GM21447 (cell line): ENCODE measurements at regions not wholly inside any gene's neighbourhood (a gene's known extent, or its start where the extent isn't known, plus 50 kb on each side); places are given as distances from the start of the nearest gene placed in this dataset.

Experiments
- ATAC-seq: cut with Tn5 transposase; IDR thresholded peaks from one replicate; pipeline ENCODE4 v1.9.1; 2021; ENCODE audit not compliant: unreplicated experiment

GRCh38 chr14:85102591-85102990, 427.4 kb upstream of the FLRT2 start:
- no peak for ATAC-seq

GRCh38 chr14:85106506-85106905, 423.4 kb upstream of the FLRT2 start:
- no peak for ATAC-seq

GRCh38 chr14:85112762-85113161, 417.2 kb upstream of the FLRT2 start:
- no peak for ATAC-seq

- ATAC-seq = no peak
Measured at GRCh38 chr14:85115921-85116320, 414.0 kb upstream of the FLRT2 start.

- no peak for ATAC-seq
Measured at GRCh38 chr14:85118274-85118673, 411.7 kb upstream of the FLRT2 start.

- ATAC-seq = no peak
Measured at GRCh38 chr14:85122690-85123089, 407.3 kb upstream of the FLRT2 start.

GRCh38 chr14:85123755-85124154, 406.2 kb upstream of the FLRT2 start:
- ATAC-seq = no peak

- no peak for ATAC-seq
Measured at GRCh38 chr14:85124631-85125290, 405.2 kb upstream of the FLRT2 start.

GRCh38 chr14:85125291-85125670, 404.7 kb upstream of the FLRT2 start:
- ATAC-seq = no peak

- ATAC-seq = no peak
Measured at GRCh38 chr14:85129921-85130320, 400.0 kb upstream of the FLRT2 start.

GRCh38 chr14:85131226-85131922, 398.6 kb upstream of the FLRT2 start:
- ATAC-seq = no peak

GRCh38 chr14:85142982-85143381, 387.0 kb upstream of the FLRT2 start:
- no peak for ATAC-seq

GRCh38 chr14:85146779-85147178, 383.2 kb upstream of the FLRT2 start:
- no peak for ATAC-seq

- no peak for ATAC-seq
Measured at GRCh38 chr14:85150166-85150565, 379.8 kb upstream of the FLRT2 start.

GRCh38 chr14:85154714-85155113, 375.2 kb upstream of the FLRT2 start:
- no peak for ATAC-seq

- ATAC-seq = no peak
Measured at GRCh38 chr14:85156319-85156718, 373.6 kb upstream of the FLRT2 start.

- no peak for ATAC-seq
Measured at GRCh38 chr14:85159726-85160125, 370.2 kb upstream of the FLRT2 start.

- no peak for ATAC-seq
Measured at GRCh38 chr14:85165094-85165493, 364.9 kb upstream of the FLRT2 start.

- no peak for ATAC-seq
Measured at GRCh38 chr14:85169381-85169780, 360.6 kb upstream of the FLRT2 start.

- no peak for ATAC-seq
Measured at GRCh38 chr14:85172290-85172689, 357.7 kb upstream of the FLRT2 start.

- no peak for ATAC-seq
Measured at GRCh38 chr14:85172889-85173477, 357.0 kb upstream of the FLRT2 start.

- no peak for ATAC-seq
Measured at GRCh38 chr14:85175556-85175955, 354.4 kb upstream of the FLRT2 start.
